Bronchial epithelial cell (primary cell): ENCODE measurements at regions not wholly inside any gene's neighbourhood (a gene's known extent, or its start where the extent isn't known, plus 50 kb on each side); places are given as distances from the start of the nearest gene placed in this dataset.
A peak's percentile ranks its signal among the peaks of the same experiment; 100 is the strongest.

Source experiments
- DNase-seq: peaks from one replicate; pipeline ENCODE4 v3.0.0-alpha.2; 2010; ENCODE audit warnings: low read depth
- FAIRE-seq: peaks from 2 replicates; lab custom pipeline; 2011; peaks lifted over from hg19 to GRCh38; lab: Jason Lieb, UNC
- H3K27me3 ChIP-seq: 2 replicates; pipeline ENCODE4 v1.5.1; 2011; ENCODE audit warnings: low read length; ENCODE audit not compliant: control insufficient read depth, insufficient read depth
- H3K36me3 ChIP-seq: 2 replicates; pipeline ENCODE4 v1.5.1; 2011; ENCODE audit warnings: low read length; ENCODE audit not compliant: control insufficient read depth, insufficient read depth
- H3K4me3 ChIP-seq: 2 replicates; pipeline ENCODE4 v1.5.1; 2011; ENCODE audit warnings: mild to moderate bottlenecking, low read depth, low read length, control low read depth
- CTCF ChIP-seq: IDR thresholded peaks from 2 replicates; pipeline ENCODE4 v1.5.1; 2011; ENCODE audit warnings: mild to moderate bottlenecking, moderate library complexity, low read length, control low read depth, inconsistent platforms; ENCODE audit not compliant: insufficient read depth, severe bottlenecking

- Histone ChIP-seq H3K4me3 (no peak overlapping the region), H3K27me3 (no peaks in the 10 kb centered on the region), H3K36me3 (no peaks in the 10 kb centered on the region)
- FAIRE-seq (no peak), DNase-seq (no peak)
- TF ChIP-seq CTCF = no peak
Observed at GRCh38 chr1:80282536-80282935, 1276.0 kb upstream of the ADGRL4 start.

DNA sequence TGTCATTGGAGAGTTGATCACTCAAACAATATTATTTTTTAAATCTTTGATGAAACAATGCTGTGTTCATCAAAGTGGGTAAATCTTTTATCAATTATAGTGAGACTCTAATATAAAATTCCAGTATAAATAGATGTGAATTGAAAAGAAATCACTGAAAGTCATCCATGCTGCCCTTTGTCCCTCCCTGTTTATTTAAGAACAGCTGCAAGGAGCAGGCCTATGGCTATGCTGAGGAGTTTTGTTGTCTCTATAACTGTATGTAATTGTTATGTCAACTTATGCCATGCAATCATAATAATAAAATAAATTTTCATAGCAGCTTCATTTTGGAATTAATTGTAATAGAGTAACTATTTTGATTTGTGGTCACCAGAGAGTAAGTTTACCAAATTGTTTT lies 1272.4 kb upstream of the ADGRL4 start:
- H3K36me3 ChIP-seq = no peaks in the 10 kb centered on the region
- no peak for DNase-seq
- no peaks in the 10 kb centered on the region for H3K27me3 ChIP-seq
- FAIRE-seq = no peak
- H3K4me3 ChIP-seq = no peak overlapping the region
- no peak for TF ChIP-seq CTCF

DNA sequence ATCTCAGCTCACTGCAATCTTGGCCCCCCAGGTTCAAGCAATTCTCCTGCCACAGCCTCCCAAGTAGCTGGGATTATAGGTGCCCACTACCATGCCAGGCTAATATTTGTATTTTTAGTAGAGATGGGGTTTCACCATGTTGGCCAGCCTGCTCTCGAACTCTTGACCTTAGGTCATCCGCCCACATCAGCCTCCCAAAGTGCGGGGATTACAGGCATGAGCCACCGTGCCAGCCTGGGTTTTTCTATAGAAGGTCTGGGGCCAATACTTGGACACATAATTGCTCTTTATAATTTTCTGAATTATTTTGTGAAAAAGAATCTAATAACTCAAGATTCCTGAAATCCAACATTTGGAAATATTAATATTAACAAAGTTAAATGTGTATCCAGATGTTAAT lies 1267.7 kb upstream of the ADGRL4 start:
- FAIRE-seq (no peak), DNase-seq (no peak)
- no peak overlapping the region for H3K4me3 ChIP-seq
- TF ChIP-seq CTCF = no peak
- no peaks in the 10 kb centered on the region for H3K27me3 ChIP-seq
- H3K36me3 ChIP-seq = no peaks in the 10 kb centered on the region

DNA sequence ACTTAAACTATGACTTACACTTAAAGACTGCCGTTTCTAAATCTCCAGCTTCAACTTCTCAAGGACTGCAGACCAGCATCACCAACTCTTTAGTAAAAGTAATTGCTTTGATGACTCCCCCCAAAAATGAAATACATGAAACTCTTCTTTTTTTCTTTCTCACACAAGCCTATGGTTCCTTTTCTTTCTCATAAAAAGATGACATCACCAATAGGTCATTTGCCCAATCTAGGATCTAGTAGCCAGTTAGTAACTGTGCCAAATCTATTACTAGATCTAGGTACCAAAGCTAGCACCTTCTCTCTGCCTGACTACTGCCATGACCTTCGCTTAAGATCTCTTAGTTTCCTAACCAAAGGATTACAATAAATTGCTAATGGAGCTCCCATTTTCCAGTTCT lies 1266.0 kb upstream of the ADGRL4 start:
- no peak for DNase-seq
- Histone ChIP-seq H3K36me3 (no peaks in the 10 kb centered on the region), H3K27me3 (no peaks in the 10 kb centered on the region), H3K4me3 (no peak overlapping the region)
- TF ChIP-seq CTCF = no peak
- no peak for FAIRE-seq

DNA sequence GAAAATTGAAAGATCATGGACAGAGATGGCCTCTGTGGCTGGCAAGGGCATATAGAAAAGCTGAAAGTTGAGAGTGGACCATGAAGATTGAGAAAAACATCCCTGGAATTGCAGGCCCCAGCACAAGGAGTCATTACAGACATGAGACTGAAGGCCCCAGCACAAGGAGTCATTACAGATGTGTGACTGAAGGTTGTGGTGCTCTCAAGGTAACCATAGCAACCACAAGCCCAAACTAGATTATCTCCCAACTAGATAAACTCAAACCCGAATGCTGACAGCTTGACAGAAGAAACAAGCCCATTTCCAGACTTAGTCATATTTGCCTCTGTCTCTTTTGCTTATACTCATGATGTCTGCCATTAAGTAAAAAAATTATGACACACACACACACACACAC lies 1252.1 kb upstream of the ADGRL4 start:
- no peak for TF ChIP-seq CTCF
- DNase-seq = peak; percentile 94
- Histone ChIP-seq H3K4me3 (no peak overlapping the region), H3K27me3 (no peaks in the 10 kb centered on the region), H3K36me3 (no peaks in the 10 kb centered on the region)
- no peak for FAIRE-seq

GRCh38 chr1:80251591-80251990 lies 1245.1 kb upstream of the ADGRL4 start:
- no peak for DNase-seq
- no peaks in the 10 kb centered on the region for H3K36me3 ChIP-seq
- no peak overlapping the region for H3K4me3 ChIP-seq
- H3K27me3 ChIP-seq = no peaks in the 10 kb centered on the region
- no peak for TF ChIP-seq CTCF
- FAIRE-seq = no peak
